ENCODE measurements at regions not wholly inside any gene's neighbourhood (a gene's known extent, or its start where the extent isn't known, plus 50 kb on each side); places are given as distances from the start of the nearest gene placed in this dataset.

DNA sequence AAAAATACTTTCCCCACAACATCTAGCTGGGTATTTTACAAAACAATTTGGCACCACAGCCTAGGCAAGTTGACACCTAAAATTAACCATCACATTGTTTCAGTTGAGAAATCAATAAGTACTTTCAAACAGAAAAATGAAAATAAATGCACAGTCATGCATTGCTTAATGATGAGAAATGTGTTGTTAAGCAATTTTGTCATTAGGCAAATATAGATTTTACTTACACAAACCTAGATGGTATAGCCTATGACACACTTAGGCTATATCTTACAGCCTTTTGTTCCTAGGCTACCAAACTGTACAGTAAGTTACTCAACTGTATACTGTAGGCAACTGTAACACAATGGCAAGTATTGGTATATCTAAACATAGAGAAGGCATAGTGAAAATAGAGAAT, 608.6 kb upstream of the BCHE start:
- no peak overlapping the region for H2AFZ ChIP-seq (ENCODE audit: low read depth, low read length)
- ChIA-PET CTCF (ENCODE audit: low intra/inter-chr PET ratio) (no interaction called here), POLR2A (no interaction called here)
- no peaks in the 10 kb centered on the region for H3K79me2 ChIP-seq (ENCODE audit: control insufficient read depth, insufficient read depth, low read length)
- H3K27me3 ChIP-seq (ENCODE audit: control insufficient read depth in 2 of 2, insufficient read depth in 2 of 2, low read length in 2 of 2), result no peaks in the 10 kb centered on the region
- H3K9ac ChIP-seq (ENCODE audit: insufficient read depth in 1 of 2, low read depth in 2 of 2, low read length in 2 of 2), result no peak overlapping the region
- H3K9me1 ChIP-seq (ENCODE audit: control insufficient read depth, insufficient read depth, low read length), result no peaks in the 10 kb centered on the region
- no peak overlapping the region for H3K4me2 ChIP-seq (ENCODE audit: insufficient read depth, low read length)
- H3K4me3 ChIP-seq, result no peak overlapping the region
- in situ Hi-C loops (cut with MboI), result no loop called here
- no peak overlapping the region for H3K27ac ChIP-seq (ENCODE audit: extremely low read depth, low read depth, low read length)
- H3K4me1 ChIP-seq (replicated peaks in 1 of 2; ENCODE audit: control insufficient read depth in 2 of 2, insufficient read depth in 2 of 2, low read length in 2 of 2), result no peaks in the 10 kb centered on the region
- H4K20me1 ChIP-seq (replicated peaks; ENCODE audit: control insufficient read depth, insufficient read depth, low read length), result no peaks in the 10 kb centered on the region
- 0 out of 2 replicates have a peak, but pooled peaks cover 2% of the 10 kb centered on the region for H3K9me3 ChIP-seq (replicated peaks; ENCODE audit: control insufficient read depth, insufficient read depth, low read depth, low read length)
- ATAC-seq (no peak), DNase-seq (ENCODE audit: extremely low read depth in 1 of 4, low spot score in 3 of 4) (no peak), FAIRE-seq (no peak)
- no peaks in the 10 kb centered on the region for H3K36me3 ChIP-seq (ENCODE audit: control insufficient read depth, insufficient read depth, low read length)
- BruUV-seq (replicated peaks), result no TSS peak
- intact Hi-C loops (cut with micrococcal nuclease), result no loop called here
- TF ChIP-seq MAFG (tag; conservative IDR thresholded peaks at IDR 0.05), result peak; percentile 32; the same call in 1 of the 2 replicates
- TF ChIP-seq ZNF316 (IDR thresholded peaks at IDR 0.05), result peak; percentile 52
- no peak for TF ChIP-seq SRF (CRISPR knock-in tag; IDR thresholded peaks at IDR 0.05)

DNA sequence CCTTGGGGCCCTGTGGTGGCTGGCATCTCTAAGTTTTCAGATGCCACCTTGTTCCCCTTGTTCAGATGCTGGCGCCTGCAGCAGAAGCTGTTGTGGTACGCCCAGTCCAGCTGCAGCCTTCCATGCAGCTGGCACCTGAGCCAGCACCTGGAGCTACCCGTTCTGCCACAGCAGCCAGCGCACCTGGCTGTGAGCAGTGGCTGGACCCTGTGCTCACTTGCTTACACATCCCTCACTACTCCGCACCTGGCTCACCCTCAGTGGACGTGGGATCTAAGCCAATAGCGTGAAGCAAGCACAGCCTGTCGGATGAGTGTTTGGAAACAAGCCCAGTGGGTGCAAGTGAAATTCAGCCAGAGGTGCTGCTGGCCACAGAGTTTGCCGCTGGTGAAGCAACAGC, 607.5 kb upstream of the BCHE start:
- no peak overlapping the region for H2AFZ ChIP-seq (ENCODE audit: low read depth, low read length)
- H3K4me2 ChIP-seq (ENCODE audit: insufficient read depth, low read length), result no peak overlapping the region
- H3K27me3 ChIP-seq (ENCODE audit: control insufficient read depth in 2 of 2, insufficient read depth in 2 of 2, low read length in 2 of 2), result no peaks in the 10 kb centered on the region
- no peaks in the 10 kb centered on the region for H3K4me1 ChIP-seq (replicated peaks in 1 of 2; ENCODE audit: control insufficient read depth in 2 of 2, insufficient read depth in 2 of 2, low read length in 2 of 2)
- no TSS peak for BruUV-seq (replicated peaks)
- H3K9me1 ChIP-seq (ENCODE audit: control insufficient read depth, insufficient read depth, low read length), result no peaks in the 10 kb centered on the region
- POLR2A ChIA-PET, result no interaction called here
- no peak overlapping the region for H3K4me3 ChIP-seq
- H3K9ac ChIP-seq (ENCODE audit: insufficient read depth in 1 of 2, low read depth in 2 of 2, low read length in 2 of 2), result no peak overlapping the region
- no peaks in the 10 kb centered on the region for H3K36me3 ChIP-seq (ENCODE audit: control insufficient read depth, insufficient read depth, low read length)
- WGBS (ENCODE audit: insufficient coverage, low coverage, missing lambda C conversion rate), result 4% methylated on average over 8 of the region's 9 CpGs
- no peaks in the 10 kb centered on the region for H3K79me2 ChIP-seq (ENCODE audit: control insufficient read depth, insufficient read depth, low read length)
- intact Hi-C loops (cut with micrococcal nuclease) (no loop called here), in situ Hi-C loops (cut with MboI) (no loop called here)
- H3K9me3 ChIP-seq (replicated peaks; ENCODE audit: control insufficient read depth, insufficient read depth, low read depth, low read length), result 0 out of 2 replicates have a peak, but pooled peaks cover 2% of the 10 kb centered on the region
- no peaks in the 10 kb centered on the region for H4K20me1 ChIP-seq (replicated peaks; ENCODE audit: control insufficient read depth, insufficient read depth, low read length)
- no peak for FAIRE-seq
- ATAC-seq, result no peak
- no peak overlapping the region for H3K27ac ChIP-seq (ENCODE audit: extremely low read depth, low read depth, low read length)
- DNase-seq (ENCODE audit: extremely low read depth in 1 of 4, low spot score in 3 of 4), result no peak
- CTCF ChIA-PET (ENCODE audit: low intra/inter-chr PET ratio), result no interaction called here
- TF ChIP-seq, protein P1, sequence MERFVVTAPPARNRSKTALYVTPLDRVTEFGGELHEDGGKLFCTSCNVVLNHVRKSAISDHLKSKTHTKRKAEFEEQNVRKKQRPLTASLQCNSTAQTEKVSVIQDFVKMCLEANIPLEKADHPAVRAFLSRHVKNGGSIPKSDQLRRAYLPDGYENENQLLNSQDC (CRISPR knock-in tag; IDR thresholded peaks at IDR 0.05), result no peak
- TF ChIP-seq BRCA1 (IDR thresholded peaks at IDR 0.05), result no peak
- TF ChIP-seq BRCA1 (CRISPR knock-in tag; IDR thresholded peaks at IDR 0.05), result no peak
- TF ChIP-seq, protein P2, sequence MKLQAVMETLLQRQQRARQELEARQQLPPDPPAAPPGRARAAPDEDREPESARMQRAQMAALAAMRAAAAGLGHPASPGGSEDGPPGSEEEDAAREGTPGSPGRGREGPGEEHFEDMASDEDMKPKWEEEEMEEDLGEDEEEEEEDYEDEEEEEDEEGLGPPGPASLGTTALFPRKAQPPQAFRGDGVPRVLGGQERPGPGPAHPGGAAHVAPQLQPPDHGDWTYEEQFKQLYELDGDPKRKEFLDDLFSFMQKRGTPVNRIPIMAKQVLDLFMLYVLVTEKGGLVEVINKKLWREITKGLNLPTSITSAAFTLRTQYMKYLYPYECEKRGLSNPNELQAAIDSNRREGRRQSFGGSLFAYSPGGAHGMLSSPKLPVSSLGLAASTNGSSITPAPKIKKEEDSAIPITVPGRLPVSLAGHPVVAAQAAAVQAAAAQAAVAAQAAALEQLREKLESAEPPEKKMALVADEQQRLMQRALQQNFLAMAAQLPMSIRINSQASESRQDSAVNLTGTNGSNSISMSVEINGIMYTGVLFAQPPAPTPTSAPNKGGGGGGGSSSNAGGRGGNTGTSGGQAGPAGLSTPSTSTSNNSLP (IDR thresholded peaks at IDR 0.05; ENCODE audit: borderline replicate concordance, low read depth, low read length), result no peak
- TF ChIP-seq ZNF184 (CRISPR knock-in tag; IDR thresholded peaks at IDR 0.05), result no peak
- no peak for TF ChIP-seq ZNF12 (CRISPR knock-in tag; IDR thresholded peaks at IDR 0.05)
- TF ChIP-seq, protein P3, sequence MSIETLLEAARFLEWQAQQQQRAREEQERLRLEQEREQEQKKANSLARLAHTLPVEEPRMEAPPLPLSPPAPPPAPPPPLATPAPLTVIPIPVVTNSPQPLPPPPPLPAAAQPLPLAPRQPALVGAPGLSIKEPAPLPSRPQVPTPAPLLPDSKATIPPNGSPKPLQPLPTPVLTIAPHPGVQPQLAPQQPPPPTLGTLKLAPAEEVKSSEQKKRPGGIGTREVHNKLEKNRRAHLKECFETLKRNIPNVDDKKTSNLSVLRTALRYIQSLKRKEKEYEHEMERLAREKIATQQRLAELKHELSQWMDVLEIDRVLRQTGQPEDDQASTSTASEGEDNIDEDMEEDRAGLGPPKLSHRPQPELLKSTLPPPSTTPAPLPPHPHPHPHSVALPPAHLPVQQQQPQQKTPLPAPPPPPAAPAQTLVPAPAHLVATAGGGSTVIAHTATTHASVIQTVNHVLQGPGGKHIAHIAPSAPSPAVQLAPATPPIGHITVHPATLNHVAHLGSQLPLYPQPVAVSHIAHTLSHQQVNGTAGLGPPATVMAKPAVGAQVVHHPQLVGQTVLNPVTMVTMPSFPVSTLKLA (conservative IDR thresholded peaks at IDR 0.05), result no peak
- TF ChIP-seq MCM5 (IDR thresholded peaks at IDR 0.05; ENCODE audit: low read depth), result no peak
- no peak for TF ChIP-seq CBX5 (IDR thresholded peaks at IDR 0.05; ENCODE audit: borderline replicate concordance, low read depth)
- no peak for TF ChIP-seq NFE2 (IDR thresholded peaks at IDR 0.05; ENCODE audit: low read depth)
- TF ChIP-seq FOXK2 (conservative IDR thresholded peaks at IDR 0.05 in 1 of 2, IDR thresholded peaks at IDR 0.05 in 1 of 2; ENCODE audit: low read depth in 2 of 2), result no peak
- TF ChIP-seq NFE2L1 (tag; IDR thresholded peaks at IDR 0.05; ENCODE audit: borderline replicate concordance, low read depth), result no peak
- TF ChIP-seq ZNF121 (CRISPR knock-in tag; conservative IDR thresholded peaks at IDR 0.05), result no peak

All from K562 (cell line).